ENCODE measurements at regions not wholly inside any gene's neighbourhood (a gene's known extent, or its start where the extent isn't known, plus 50 kb on each side); places are given as distances from the start of the nearest gene placed in this dataset.

DNA sequence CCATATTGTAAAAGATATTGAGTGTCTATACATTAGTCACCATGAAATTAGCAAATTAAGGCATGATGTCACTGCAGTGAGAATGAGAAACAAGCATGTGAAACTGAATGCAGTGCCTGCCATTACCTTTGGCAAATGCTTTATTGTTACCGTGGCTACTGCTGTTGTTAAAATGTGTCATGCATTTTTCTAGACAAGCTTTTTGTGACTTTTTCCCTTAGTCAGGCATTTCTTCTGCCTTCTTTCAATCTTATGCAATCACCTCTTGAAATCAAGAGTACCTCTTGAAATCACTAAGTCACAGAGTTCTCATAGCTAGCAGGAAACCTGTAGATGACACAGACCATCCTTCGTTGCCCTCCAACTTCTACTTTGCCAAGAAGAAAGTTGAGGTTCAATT is 461.7 kb upstream of the TENM4 start:
- TF ChIP-seq, protein P1, sequence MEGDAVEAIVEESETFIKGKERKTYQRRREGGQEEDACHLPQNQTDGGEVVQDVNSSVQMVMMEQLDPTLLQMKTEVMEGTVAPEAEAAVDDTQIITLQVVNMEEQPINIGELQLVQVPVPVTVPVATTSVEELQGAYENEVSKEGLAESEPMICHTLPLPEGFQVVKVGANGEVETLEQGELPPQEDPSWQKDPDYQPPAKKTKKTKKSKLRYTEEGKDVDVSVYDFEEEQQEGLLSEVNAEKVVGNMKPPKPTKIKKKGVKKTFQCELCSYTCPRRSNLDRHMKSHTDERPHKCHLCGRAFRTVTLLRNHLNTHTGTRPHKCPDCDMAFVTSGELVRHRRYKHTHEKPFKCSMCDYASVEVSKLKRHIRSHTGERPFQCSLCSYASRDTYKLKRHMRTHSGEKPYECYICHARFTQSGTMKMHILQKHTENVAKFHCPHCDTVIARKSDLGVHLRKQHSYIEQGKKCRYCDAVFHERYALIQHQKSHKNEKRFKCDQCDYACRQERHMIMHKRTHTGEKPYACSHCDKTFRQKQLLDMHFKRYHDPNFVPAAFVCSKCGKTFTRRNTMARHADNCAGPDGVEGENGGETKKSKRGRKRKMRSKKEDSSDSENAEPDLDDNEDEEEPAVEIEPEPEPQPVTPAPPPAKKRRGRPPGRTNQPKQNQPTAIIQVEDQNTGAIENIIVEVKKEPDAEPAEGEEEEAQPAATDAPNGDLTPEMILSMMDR (IDR thresholded peaks at IDR 0.05) = no peak
- TF ChIP-seq POLR2AphosphoS5 (IDR thresholded peaks at IDR 0.05; ENCODE audit: low read depth, low read length) = no peak
- TF ChIP-seq, protein P2, sequence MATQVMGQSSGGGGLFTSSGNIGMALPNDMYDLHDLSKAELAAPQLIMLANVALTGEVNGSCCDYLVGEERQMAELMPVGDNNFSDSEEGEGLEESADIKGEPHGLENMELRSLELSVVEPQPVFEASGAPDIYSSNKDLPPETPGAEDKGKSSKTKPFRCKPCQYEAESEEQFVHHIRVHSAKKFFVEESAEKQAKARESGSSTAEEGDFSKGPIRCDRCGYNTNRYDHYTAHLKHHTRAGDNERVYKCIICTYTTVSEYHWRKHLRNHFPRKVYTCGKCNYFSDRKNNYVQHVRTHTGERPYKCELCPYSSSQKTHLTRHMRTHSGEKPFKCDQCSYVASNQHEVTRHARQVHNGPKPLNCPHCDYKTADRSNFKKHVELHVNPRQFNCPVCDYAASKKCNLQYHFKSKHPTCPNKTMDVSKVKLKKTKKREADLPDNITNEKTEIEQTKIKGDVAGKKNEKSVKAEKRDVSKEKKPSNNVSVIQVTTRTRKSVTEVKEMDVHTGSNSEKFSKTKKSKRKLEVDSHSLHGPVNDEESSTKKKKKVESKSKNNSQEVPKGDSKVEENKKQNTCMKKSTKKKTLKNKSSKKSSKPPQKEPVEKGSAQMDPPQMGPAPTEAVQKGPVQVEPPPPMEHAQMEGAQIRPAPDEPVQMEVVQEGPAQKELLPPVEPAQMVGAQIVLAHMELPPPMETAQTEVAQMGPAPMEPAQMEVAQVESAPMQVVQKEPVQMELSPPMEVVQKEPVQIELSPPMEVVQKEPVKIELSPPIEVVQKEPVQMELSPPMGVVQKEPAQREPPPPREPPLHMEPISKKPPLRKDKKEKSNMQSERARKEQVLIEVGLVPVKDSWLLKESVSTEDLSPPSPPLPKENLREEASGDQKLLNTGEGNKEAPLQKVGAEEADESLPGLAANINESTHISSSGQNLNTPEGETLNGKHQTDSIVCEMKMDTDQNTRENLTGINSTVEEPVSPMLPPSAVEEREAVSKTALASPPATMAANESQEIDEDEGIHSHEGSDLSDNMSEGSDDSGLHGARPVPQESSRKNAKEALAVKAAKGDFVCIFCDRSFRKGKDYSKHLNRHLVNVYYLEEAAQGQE (IDR thresholded peaks at IDR 0.05; ENCODE audit: insufficient read depth in 1 of 2, low read depth in 2 of 2, low read length in 1 of 2) = no peak

All from Panc1 (cell line).